ENCODE measurements at regions not wholly inside any gene's neighbourhood (a gene's known extent, or its start where the extent isn't known, plus 50 kb on each side); places are given as distances from the start of the nearest gene placed in this dataset.

DNA sequence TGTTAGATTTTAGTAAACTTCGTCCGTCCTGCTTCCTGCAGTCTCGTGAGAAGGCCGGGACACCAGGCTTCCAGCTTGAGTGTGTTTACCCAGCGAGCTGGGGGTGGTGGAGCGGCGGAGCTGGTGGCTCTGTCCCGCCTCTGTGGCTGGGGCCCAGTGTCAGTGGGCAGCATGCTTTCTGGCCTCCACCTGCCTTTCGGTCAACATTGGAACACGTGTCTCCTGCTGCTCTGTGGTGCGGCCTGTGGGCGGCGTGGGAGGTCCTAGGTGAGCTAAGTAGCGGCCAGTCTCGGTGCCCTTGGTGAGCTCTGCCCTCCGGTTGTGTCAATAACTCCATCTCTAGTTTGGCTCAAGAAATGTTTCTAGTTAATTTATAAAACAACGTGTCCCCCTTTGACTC is 125.9 kb downstream of the GADD45G start (continued):
- TF ChIP-seq, protein P1, sequence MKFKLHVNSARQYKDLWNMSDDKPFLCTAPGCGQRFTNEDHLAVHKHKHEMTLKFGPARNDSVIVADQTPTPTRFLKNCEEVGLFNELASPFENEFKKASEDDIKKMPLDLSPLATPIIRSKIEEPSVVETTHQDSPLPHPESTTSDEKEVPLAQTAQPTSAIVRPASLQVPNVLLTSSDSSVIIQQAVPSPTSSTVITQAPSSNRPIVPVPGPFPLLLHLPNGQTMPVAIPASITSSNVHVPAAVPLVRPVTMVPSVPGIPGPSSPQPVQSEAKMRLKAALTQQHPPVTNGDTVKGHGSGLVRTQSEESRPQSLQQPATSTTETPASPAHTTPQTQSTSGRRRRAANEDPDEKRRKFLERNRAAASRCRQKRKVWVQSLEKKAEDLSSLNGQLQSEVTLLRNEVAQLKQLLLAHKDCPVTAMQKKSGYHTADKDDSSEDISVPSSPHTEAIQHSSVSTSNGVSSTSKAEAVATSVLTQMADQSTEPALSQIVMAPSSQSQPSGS (IDR thresholded peaks at IDR 0.05; ENCODE audit: low read length): no peak
- TF ChIP-seq EP300 (IDR thresholded peaks at IDR 0.05; ENCODE audit: borderline replicate concordance in 1 of 2, low read depth in 2 of 2, low read length in 2 of 2) (no peak), ASH2L (IDR thresholded peaks at IDR 0.05; ENCODE audit: low read length) (no peak), NANOG (IDR thresholded peaks at IDR 0.05; ENCODE audit: insufficient read depth, low read depth, low read length, poor library complexity, severe bottlenecking) (no peak), BCL11A (IDR thresholded peaks at IDR 0.05; ENCODE audit: low read depth in 2 of 2, low read length in 2 of 2) (no peak), SP1 (IDR thresholded peaks at IDR 0.05; ENCODE audit: low read depth, low read length) (no peak), GTF2F1 (IDR thresholded peaks at IDR 0.05; ENCODE audit: borderline replicate concordance, low read depth, low read length) (no peak), SUZ12 (IDR thresholded peaks at IDR 0.05; ENCODE audit: low read length) (no peak), POLR2AphosphoS5 (IDR thresholded peaks at IDR 0.05; ENCODE audit: low read depth, low read length) (no peak), JUN (IDR thresholded peaks at IDR 0.05; ENCODE audit: low read depth, low read length) (no peak), CHD1 (IDR thresholded peaks at IDR 0.05; ENCODE audit: low read depth, low read length) (no peak), EZH2 (IDR thresholded peaks at IDR 0.05; ENCODE audit: low read depth, low read length, severe bottlenecking) (no peak), RFX5 (IDR thresholded peaks at IDR 0.05; ENCODE audit: borderline replicate concordance, low read depth, low read length) (no peak)
- TF ChIP-seq, protein P2, sequence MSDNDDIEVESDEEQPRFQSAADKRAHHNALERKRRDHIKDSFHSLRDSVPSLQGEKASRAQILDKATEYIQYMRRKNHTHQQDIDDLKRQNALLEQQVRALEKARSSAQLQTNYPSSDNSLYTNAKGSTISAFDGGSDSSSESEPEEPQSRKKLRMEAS (IDR thresholded peaks at IDR 0.05): peak; percentile 71

Measured in H1 (cell line).